IPS-NIHi7 (cell line): ENCODE measurements at regions not wholly inside any gene's neighbourhood (a gene's known extent, or its start where the extent isn't known, plus 50 kb on each side); places are given as distances from the start of the nearest gene placed in this dataset.
"Not testable (repeated sequence)": the region's sequence is repeated elsewhere in the genome, so short reads cannot be mapped to it uniquely, and the experiment has no call there.

Experiments
- DNase-seq: peaks from one replicate; pipeline ENCODE4 v3.0.0; 2012; ENCODE audit warnings: mixed read lengths; ENCODE audit errors: extremely low spot score

GRCh38 chr12:46492471-46493085, 120.0 kb upstream of the SLC38A2 start:
- DNase-seq = peak; percentile 10

GRCh38 chr12:46491548-46491947, 119.0 kb upstream of the SLC38A2 start:
- peak; percentile 1 for DNase-seq

GRCh38 chr12:46490635-46491034, 118.1 kb upstream of the SLC38A2 start:
- DNase-seq = no peak

GRCh38 chr12:46489951-46490388, 117.4 kb upstream of the SLC38A2 start:
- peak; percentile 3 for DNase-seq

- DNase-seq = no peak
Observed at GRCh38 chr12:46487567-46488131, 115.1 kb upstream of the SLC38A2 start.

- DNase-seq = no peak
Observed at GRCh38 chr12:46486588-46486987, 114.0 kb upstream of the SLC38A2 start.

- no peak for DNase-seq
Observed at GRCh38 chr12:46485853-46486252, 113.3 kb upstream of the SLC38A2 start.

DNA sequence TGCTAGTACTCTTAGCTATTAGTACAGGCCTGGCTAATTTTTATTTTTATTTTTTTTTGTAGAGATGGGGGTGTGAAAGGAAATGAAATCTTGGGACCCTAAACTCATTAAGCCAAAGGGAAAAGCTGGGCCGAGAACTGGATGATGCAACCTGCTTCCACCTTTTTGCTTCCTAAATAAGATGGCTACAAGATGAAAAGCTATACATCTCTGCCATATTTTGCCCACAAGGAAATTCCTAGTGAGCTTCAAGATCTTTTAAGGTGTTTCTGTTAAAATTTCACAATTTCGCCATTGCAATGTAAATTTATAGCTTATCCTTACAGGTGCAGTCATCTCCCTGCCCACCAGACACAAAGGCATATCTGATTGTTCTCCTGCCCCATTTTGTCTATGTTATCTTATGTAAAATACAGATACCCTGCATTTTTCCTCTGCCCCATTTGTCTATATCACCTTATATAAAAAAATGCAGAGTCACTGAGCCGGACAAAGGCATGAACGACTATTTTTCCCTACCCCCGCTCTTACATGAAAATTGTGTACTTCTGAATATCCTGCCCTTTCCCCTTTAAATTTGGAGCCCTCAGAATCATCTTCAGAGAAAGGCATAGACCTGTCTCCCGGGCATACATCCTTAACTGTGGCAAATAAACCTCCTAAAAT, 112.0 kb upstream of the SLC38A2 start:
- DNase-seq = no peak

GRCh38 chr12:46483572-46484395, 111.2 kb upstream of the SLC38A2 start:
- no peak for DNase-seq

GRCh38 chr12:46480724-46481123, 108.2 kb upstream of the SLC38A2 start:
- no peak for DNase-seq

- no peak for DNase-seq
Observed at GRCh38 chr12:46480316-46480715, 107.7 kb upstream of the SLC38A2 start.

GRCh38 chr12:46478123-46478522, 105.5 kb upstream of the SLC38A2 start:
- no peak for DNase-seq

GRCh38 chr12:46477541-46477940, 105.0 kb upstream of the SLC38A2 start:
- no peak for DNase-seq

- DNase-seq = no peak
Observed at GRCh38 chr12:46475972-46476645, 103.5 kb upstream of the SLC38A2 start.

DNA sequence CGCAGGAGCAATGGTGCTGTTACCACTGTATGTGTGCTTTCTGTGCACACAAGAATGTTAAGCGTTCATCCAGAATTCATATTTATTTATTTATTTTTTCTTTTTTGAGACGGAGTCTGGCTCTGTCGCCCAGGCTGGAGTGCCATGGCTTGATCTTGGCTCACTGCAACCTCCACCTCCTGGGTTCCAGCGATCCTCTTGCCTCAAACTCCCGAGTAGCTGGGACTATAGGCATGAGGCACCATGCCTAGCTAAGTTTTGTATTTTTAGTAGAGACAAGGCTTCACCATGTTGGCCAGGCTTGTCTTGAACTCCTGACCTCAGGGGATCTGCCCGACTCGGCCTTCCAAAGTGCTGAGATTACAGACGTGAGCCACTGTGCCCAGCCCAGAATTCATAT, 101.8 kb upstream of the SLC38A2 start:
- not testable (repeated sequence) for DNase-seq

GRCh38 chr12:46473634-46474329, 101.2 kb upstream of the SLC38A2 start:
- DNase-seq = peak; percentile 52

DNA sequence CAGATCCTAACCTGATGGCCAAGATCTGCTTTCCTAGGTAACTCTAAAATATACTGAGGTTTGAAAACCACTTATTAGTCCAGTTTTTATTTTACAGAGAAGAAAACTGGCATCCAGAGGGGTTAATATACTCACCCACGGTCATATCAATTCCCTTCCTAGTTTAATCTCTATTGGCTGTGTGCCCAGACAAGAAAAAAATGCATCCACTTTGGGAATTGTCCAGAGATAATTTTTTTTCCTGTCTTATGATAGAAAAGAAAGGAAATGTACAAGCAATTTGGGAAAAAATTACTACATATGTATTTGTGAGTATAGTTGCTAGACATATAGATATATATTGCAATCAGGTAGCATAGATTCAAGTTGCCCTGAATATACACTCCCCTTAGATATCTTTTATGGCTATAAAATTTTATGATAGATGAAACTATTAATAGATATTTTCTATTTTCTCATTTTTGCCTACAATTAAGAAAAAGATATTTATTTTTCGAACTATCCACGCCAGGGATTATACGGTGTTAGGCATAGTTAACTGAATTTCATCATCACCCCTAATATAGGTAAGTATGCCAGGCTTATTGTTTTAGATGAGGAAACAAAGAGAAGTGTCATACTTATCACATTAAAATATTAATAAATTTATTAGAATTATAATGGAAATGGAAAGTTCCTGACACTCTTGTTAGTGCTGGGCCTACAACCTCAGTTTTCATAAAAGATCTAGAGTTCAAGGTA, 100.5 kb upstream of the SLC38A2 start:
- no peak for DNase-seq

DNA sequence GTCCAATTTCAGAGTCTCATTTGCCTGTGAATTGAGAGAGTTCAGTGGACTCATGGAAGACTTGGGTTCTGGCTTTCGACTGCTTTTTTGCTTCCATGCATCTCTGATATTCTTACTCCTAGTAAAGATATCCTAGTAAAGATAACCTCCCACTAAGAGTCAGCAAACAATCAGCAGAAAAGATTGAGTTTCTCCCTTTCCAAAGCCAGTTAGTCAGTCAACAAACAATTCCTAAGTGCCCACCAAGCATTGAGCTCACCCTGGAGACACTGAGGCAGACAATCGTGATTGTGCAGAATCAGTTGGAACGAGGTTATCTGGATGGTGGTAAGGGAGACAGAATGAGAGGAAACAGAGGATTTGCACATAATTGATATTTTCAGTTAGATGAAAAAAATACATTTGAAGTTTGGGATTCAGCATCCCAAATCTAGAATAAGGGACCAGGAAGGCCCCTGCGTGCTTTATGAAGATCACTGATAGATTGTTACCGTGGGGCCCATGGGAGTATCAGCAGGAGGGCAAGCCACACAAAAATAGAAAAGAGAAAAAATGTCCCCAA, 99.7 kb upstream of the SLC38A2 start:
- no peak for DNase-seq

DNA sequence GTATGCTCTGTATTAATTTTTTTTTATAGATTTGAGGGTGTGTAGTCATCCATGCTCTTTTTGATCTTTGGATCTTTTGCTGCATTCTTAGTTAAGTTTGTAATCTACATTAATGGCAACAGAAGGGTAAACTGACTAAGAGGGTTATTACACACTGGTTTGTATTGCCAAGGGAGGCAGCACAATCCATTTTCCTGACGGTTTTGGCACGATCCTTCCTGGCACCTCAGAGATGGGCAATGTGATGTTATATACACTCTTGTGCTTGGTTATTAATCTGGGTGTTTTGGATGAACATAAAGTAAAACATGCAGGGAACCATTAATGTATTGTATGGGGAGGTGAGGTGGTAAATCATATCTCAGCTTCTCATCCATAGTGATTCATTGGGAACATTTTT, 98.8 kb upstream of the SLC38A2 start:
- DNase-seq = no peak

DNA sequence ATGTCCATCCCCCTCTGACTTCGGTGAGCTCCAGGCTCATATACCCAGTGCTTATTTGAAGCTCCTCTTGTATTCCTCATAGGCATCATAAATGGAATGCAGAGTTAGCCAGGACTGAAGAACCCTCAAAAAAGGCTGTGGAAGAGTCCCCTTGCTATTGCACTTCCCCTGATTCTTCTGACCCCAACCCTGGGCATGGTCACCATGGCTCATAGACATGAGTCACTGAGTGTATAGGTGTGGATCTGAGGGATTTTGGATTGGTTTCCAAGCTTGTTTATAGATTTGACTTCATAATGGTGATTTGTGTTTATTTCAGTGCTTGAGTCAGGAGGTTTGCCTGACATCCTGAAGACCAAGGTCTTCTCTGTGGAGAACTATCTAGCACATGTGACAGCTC, 98.4 kb upstream of the SLC38A2 start:
- no peak for DNase-seq
